ENCODE measurements at regions not wholly inside any gene's neighbourhood (a gene's known extent, or its start where the extent isn't known, plus 50 kb on each side); places are given as distances from the start of the nearest gene placed in this dataset.
A peak's percentile ranks its signal among the peaks of the same experiment; 100 is the strongest.

DNA sequence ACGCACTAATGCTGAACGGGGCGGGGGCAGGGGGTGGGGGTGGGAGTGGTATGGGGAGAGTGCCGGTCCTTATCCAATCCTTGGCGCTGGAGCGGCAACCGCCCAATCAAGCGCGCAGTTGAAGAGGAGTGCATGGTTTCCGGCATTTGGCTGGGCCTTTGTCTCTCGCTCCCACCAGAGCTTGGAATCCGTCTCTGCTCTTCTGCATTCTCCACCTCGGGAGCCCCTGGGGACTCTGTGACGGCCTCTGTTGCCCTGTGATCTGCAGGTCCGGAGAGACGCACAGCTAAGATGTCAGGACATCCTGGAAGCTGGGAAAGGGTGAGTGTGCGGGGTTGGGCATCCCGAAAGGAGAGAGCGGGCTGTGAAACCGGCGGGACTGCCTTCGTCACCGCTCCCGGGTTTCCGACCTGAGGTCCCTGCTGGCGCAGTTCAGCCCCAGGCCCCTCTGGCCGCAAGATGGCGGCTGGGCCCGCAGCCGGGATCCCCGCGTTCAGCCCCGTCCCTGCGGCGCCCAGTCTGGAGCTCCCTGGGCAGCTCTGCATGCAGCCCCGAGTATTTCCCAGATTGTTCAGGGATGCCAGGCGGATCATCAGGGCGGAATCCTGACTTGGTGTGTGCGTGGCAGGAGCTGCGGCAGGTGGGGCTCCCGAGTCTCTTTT is 53.6 kb upstream of the ZNF254 start:
- TF ChIP-seq NFIC (IDR thresholded peaks at IDR 0.05): no peak
- no peak for TF ChIP-seq EGR1 (IDR thresholded peaks at IDR 0.05)
- peak; percentile 68; the same call in 1 of the 2 replicates for TF ChIP-seq TAF1 (IDR thresholded peaks at IDR 0.05; ENCODE audit: low read depth)
- TF ChIP-seq TEAD4 (IDR thresholded peaks at IDR 0.05): peak; percentile 60
- no peak for TF ChIP-seq RAD21 (IDR thresholded peaks at IDR 0.05; ENCODE audit: low read depth)
- TF ChIP-seq CEBPB (IDR thresholded peaks at IDR 0.05): no peak
- peak; percentile 36; the same call in 1 of the 2 replicates for TF ChIP-seq MAX (IDR thresholded peaks at IDR 0.05)
- TF ChIP-seq, protein P1, sequence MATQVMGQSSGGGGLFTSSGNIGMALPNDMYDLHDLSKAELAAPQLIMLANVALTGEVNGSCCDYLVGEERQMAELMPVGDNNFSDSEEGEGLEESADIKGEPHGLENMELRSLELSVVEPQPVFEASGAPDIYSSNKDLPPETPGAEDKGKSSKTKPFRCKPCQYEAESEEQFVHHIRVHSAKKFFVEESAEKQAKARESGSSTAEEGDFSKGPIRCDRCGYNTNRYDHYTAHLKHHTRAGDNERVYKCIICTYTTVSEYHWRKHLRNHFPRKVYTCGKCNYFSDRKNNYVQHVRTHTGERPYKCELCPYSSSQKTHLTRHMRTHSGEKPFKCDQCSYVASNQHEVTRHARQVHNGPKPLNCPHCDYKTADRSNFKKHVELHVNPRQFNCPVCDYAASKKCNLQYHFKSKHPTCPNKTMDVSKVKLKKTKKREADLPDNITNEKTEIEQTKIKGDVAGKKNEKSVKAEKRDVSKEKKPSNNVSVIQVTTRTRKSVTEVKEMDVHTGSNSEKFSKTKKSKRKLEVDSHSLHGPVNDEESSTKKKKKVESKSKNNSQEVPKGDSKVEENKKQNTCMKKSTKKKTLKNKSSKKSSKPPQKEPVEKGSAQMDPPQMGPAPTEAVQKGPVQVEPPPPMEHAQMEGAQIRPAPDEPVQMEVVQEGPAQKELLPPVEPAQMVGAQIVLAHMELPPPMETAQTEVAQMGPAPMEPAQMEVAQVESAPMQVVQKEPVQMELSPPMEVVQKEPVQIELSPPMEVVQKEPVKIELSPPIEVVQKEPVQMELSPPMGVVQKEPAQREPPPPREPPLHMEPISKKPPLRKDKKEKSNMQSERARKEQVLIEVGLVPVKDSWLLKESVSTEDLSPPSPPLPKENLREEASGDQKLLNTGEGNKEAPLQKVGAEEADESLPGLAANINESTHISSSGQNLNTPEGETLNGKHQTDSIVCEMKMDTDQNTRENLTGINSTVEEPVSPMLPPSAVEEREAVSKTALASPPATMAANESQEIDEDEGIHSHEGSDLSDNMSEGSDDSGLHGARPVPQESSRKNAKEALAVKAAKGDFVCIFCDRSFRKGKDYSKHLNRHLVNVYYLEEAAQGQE (IDR thresholded peaks at IDR 0.05; ENCODE audit: low read depth): no peak
- no peak for TF ChIP-seq TCF12 (IDR thresholded peaks at IDR 0.05; ENCODE audit: low read depth)
- TF ChIP-seq ZBTB7A (IDR thresholded peaks at IDR 0.05; ENCODE audit: low read depth): no peak
- TF ChIP-seq USF1 (IDR thresholded peaks at IDR 0.05): no peak
- TF ChIP-seq YY1 (IDR thresholded peaks at IDR 0.05; ENCODE audit: low read depth): peak; percentile 88
- TF ChIP-seq FOXM1 (IDR thresholded peaks at IDR 0.05; ENCODE audit: borderline replicate concordance, low read depth): peak; percentile 23; the same call in 1 of the 2 replicates
- TF ChIP-seq CREB1 (IDR thresholded peaks at IDR 0.05; ENCODE audit: low read depth): no peak
- TF ChIP-seq EP300 (IDR thresholded peaks at IDR 0.05; ENCODE audit: borderline replicate concordance): no peak

GRCh38 chr19:24033963-24034342 is 53.0 kb upstream of the ZNF254 start:
- TF ChIP-seq TAF1 (IDR thresholded peaks at IDR 0.05; ENCODE audit: low read depth): no peak
- no peak for TF ChIP-seq USF1 (IDR thresholded peaks at IDR 0.05)
- no peak for TF ChIP-seq YY1 (IDR thresholded peaks at IDR 0.05; ENCODE audit: low read depth)
- TF ChIP-seq TEAD4 (IDR thresholded peaks at IDR 0.05): no peak
- no peak for TF ChIP-seq EP300 (IDR thresholded peaks at IDR 0.05; ENCODE audit: borderline replicate concordance)
- no peak for TF ChIP-seq RAD21 (IDR thresholded peaks at IDR 0.05; ENCODE audit: low read depth)
- no peak for TF ChIP-seq FOXM1 (IDR thresholded peaks at IDR 0.05; ENCODE audit: borderline replicate concordance, low read depth)
- no peak for TF ChIP-seq EGR1 (IDR thresholded peaks at IDR 0.05)
- no peak for TF ChIP-seq CREB1 (IDR thresholded peaks at IDR 0.05; ENCODE audit: low read depth)
- TF ChIP-seq MAX (IDR thresholded peaks at IDR 0.05): no peak
- no peak for TF ChIP-seq ZBTB7A (IDR thresholded peaks at IDR 0.05; ENCODE audit: low read depth)
- TF ChIP-seq, protein P1 (IDR thresholded peaks at IDR 0.05; ENCODE audit: low read depth): no peak
- no peak for TF ChIP-seq NFIC (IDR thresholded peaks at IDR 0.05)
- no peak for TF ChIP-seq CEBPB (IDR thresholded peaks at IDR 0.05)
- TF ChIP-seq TCF12 (IDR thresholded peaks at IDR 0.05; ENCODE audit: low read depth): no peak

Measured in Ishikawa (cell line).